Neuron (in vitro differentiated cells): ENCODE measurements at regions not wholly inside any gene's neighbourhood (a gene's known extent, or its start where the extent isn't known, plus 50 kb on each side); places are given as distances from the start of the nearest gene placed in this dataset.

Experiments
- H2AFZ ChIP-seq: one replicate; pipeline ENCODE4 v1.6.1; 2013; ENCODE audit warnings: low read depth, mild to moderate bottlenecking, inconsistent platforms, low read length, moderate library complexity
- H3K27me3 ChIP-seq: one replicate; pipeline ENCODE4 v1.6.1; 2013; ENCODE audit warnings: low read length; ENCODE audit not compliant: insufficient read depth
- H3K36me3 ChIP-seq: one replicate; pipeline ENCODE4 v1.6.1; 2013; ENCODE audit warnings: low read length; ENCODE audit not compliant: insufficient read depth
- H3K4me1 ChIP-seq: one replicate; pipeline ENCODE4 v1.6.1; 2013; ENCODE audit warnings: low read length; ENCODE audit not compliant: insufficient read depth
- H3K4me3 ChIP-seq: 2 replicates; pipeline ENCODE4 v1.5.1; 2013; ENCODE audit warnings: mild to moderate bottlenecking, low read length, moderate library complexity
- H3K9me3 ChIP-seq: one replicate; pipeline ENCODE4 v1.6.1; 2013; ENCODE audit warnings: low read length

DNA sequence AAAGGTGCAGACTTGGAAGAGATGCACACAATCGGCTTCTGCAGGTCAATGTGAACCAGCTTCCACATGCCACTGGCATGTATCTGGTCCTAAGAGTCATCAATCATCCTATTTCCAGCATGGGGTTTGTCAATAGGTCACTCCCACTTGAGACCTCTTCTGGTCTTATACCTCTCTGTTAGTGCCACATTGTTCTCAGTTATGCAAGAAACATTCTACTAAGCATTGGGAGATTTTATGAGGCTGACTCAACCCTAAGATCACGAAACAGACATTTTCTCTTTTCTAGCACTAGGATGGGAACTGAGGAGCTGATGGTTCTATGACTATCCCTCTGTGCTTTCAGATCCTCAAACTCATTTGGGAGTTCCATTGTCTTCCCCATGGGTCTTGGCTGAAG, 581.5 kb upstream of the KLF12 start:
- H3K27me3 ChIP-seq: no peaks in the 10 kb centered on the region
- peaks cover 5% of the 10 kb centered on the region for H3K4me1 ChIP-seq
- no peak overlapping the region for H3K4me3 ChIP-seq
- no peaks in the 10 kb centered on the region for H3K9me3 ChIP-seq
- H3K36me3 ChIP-seq: no peaks in the 10 kb centered on the region
- no peak overlapping the region for H2AFZ ChIP-seq

DNA sequence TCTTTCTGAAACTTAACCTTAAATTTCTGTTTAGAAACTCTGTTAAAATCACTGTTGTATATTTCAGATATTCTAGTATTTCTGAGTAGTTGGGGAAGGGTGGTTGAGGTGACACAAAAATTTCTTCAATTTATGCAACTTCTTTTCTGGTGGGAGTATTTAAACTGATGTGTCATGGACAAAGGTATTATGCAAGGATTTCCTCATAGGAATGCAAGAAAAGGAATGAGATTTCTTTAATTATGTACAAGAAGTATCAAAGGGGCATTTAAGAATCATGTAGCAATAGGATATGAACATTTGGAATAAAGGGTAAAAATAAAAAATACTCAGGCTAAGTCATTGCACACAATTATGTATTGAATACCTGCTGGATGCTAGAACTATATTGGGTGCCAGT, 575.8 kb upstream of the KLF12 start:
- Histone ChIP-seq H2AFZ (no peak overlapping the region), H3K27me3 (no peaks in the 10 kb centered on the region), H3K4me3 (no peak overlapping the region), H3K36me3 (no peaks in the 10 kb centered on the region), H3K9me3 (no peaks in the 10 kb centered on the region), H3K4me1 (peaks cover 5% of the 10 kb centered on the region)

DNA sequence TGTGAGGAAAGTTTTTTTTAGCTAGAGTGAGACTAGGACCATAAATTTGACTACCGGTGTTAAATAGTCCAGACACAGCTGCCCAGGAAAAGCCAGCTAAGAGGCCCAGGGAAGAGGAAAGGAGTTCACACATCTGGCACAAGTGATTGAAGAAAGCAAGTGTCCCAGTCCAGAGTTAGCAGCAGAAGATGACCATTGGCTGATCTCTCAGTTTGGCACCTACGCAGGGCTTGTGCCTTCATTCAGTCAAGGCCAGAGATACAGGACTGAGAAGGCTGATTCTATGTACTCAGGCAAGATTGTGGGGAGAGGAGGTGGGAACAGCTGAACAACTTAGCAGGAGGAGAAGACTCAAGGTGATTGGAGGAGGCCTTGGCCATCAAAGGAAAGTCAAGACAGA, 575.0 kb upstream of the KLF12 start:
- Histone ChIP-seq H3K36me3 (no peaks in the 10 kb centered on the region), H3K9me3 (no peaks in the 10 kb centered on the region), H3K4me3 (no peak overlapping the region), H3K27me3 (no peaks in the 10 kb centered on the region), H2AFZ (no peak overlapping the region), H3K4me1 (peaks cover 5% of the 10 kb centered on the region)

DNA sequence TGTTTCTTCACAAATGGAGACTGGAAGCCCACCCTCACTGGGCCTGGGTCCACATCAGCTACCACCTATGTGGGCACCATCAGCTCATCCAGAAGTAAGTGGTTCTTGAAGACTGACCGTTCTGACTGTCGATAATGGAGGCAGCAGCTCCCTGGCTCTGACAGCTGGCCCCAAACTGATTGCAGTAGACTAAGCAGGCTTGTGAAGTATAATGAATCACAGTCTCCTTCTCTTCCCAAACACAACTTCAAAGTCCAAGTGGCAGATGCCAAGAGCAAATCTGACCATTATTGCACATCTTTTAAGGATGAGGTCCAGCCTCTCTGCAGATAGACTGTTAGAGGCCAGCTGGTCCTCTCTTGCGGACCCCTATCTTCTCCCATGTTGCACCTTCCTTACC, 574.4 kb upstream of the KLF12 start:
- H3K9me3 ChIP-seq: no peaks in the 10 kb centered on the region
- H3K4me1 ChIP-seq: peaks cover 5% of the 10 kb centered on the region
- no peaks in the 10 kb centered on the region for H3K36me3 ChIP-seq

DNA sequence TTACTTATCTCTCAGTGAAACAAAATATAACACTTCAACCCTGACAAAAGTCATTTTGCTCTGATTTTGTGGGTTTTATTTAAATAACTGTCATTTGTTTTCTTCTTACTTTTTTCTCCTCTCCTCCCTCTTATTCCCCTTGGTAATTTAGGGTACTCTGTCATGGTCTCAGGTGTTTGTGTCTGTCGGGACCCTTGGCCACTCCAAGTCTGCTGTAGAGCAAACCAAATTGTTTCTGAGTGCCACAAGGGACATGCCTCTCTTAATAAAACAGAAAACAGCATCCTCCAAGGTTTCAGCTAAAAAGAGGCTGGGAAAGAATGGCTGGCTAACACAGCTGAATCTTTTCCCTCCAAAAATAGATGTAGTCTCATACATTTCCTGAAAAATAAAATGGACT, 573.1 kb upstream of the KLF12 start:
- no peaks in the 10 kb centered on the region for H3K27me3 ChIP-seq

More for the DNA sequence above, 574.4 kb upstream of the KLF12 start:
- no peak overlapping the region for H2AFZ ChIP-seq
- H3K4me3 ChIP-seq: no peak overlapping the region
- no peaks in the 10 kb centered on the region for H3K27me3 ChIP-seq

DNA sequence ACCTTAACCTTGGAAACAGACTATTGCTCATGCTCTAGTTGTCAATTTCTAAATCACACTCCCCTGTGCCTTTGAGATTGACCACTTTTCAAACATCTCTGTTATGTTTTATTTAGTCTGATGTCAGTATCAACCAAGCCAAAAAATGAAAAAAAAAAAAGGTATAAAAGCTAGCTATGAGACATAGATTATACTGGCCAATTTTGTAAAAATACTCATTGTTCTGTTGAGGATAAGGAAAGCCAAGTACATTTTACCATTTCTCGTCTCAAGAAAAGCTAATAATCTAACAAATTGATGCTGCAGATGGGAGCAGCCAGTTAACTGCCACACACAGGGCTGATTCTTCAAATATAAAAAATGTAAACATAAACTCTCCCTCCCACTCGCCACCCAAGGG, 572.6 kb upstream of the KLF12 start:
- peaks cover 5% of the 10 kb centered on the region for H3K4me1 ChIP-seq
- no peak overlapping the region for H3K4me3 ChIP-seq
- no peaks in the 10 kb centered on the region for H3K9me3 ChIP-seq
- no peaks in the 10 kb centered on the region for H3K27me3 ChIP-seq
- no peaks in the 10 kb centered on the region for H3K36me3 ChIP-seq
- no peak overlapping the region for H2AFZ ChIP-seq

More for the DNA sequence above, 573.1 kb upstream of the KLF12 start:
- H3K9me3 ChIP-seq: no peaks in the 10 kb centered on the region
- H3K36me3 ChIP-seq: no peaks in the 10 kb centered on the region
- H3K4me3 ChIP-seq: no peak overlapping the region
- peaks cover 5% of the 10 kb centered on the region for H3K4me1 ChIP-seq
- H2AFZ ChIP-seq: no peak overlapping the region

DNA sequence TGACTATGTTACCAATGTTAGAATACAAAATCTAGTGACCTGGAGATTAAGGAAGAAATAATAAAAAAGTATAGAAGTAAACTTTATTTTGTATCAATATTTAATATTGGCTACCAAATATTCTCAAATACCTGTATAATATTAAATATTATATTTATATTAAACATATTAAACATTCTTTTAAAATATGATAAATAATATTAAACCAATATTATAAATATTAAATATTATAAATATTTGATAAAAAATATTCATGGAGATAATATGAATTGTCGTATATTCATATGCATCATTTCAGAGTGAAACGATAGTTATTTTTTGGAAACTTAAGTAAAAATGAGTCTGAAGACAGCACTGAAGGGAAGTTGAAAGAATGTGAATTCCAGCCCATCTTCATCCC, 571.2 kb upstream of the KLF12 start:
- H3K4me3 ChIP-seq: no peak overlapping the region
- no peak overlapping the region for H2AFZ ChIP-seq

DNA sequence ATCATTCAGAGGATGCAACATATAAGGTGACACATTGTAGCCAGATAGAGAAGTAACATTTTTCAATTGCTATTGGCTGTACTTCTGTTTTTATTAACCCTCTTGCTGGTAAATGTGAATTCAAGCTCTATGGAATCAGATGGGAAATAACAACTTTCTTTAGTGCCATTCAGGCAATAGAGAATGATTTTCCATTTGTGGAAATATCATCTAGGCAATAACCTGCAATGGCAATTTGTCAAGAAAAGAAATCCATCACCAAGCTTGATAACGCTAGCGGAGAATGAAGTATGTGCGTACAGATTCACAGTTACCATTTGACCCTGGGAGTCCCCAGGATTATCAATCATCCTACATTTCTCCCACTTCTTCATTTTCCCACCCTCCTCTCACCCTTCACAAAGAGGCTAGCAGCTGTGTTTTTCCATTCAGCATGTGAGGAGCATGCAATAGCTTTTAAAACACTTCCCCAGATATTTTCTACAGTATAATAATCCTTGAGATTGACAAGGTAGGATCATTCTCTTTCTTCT, 569.7 kb upstream of the KLF12 start:
- no peaks in the 10 kb centered on the region for H3K27me3 ChIP-seq
- no peaks in the 10 kb centered on the region for H3K9me3 ChIP-seq
- H3K4me3 ChIP-seq: no peak overlapping the region
- H2AFZ ChIP-seq: no peak overlapping the region
- no peaks in the 10 kb centered on the region for H3K36me3 ChIP-seq
- H3K4me1 ChIP-seq: no peaks in the 10 kb centered on the region

More for the DNA sequence above, 571.2 kb upstream of the KLF12 start:
- Histone ChIP-seq H3K27me3 (no peaks in the 10 kb centered on the region), H3K9me3 (no peaks in the 10 kb centered on the region), H3K4me1 (no peaks in the 10 kb centered on the region), H3K36me3 (no peaks in the 10 kb centered on the region)

DNA sequence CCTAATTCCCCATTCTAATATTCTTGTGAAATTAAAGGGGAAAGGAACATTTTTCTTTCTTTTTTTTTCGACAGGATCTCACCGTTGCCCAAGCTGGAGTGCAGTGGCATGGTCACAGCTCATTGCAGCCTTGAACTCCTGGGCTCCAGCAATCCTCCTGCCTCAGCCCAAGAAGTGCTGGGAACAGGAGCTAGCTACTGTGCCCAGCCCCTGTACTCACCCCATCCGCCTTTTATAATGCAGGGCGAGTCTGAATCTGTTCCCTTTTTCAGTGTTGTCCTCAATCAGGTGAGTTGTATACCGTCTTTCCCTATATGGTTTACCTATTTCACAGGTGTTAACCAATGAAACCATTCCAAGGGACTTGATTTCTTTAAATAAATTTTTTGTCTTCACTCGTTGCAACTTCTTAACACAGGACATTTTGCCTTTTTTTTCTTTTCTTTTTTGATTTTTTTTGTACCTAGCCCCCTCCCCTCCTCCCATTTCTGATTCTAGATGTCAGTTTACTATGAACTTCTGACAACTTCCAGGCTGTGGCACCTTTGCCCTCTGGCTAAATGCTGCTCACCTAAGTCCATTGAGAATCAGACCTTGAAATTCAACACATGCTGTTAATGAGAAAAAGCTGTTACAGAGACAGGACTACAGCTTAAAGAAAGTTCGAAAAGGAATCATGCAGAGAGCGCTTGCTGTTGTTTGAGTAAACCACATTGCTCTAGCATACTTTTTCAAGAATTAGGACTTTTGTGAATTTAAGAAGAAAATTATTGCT, 562.1 kb upstream of the KLF12 start:
- Histone ChIP-seq H3K4me1 (peaks cover 5% of the 10 kb centered on the region), H3K4me3 (no peak overlapping the region), H3K9me3 (no peaks in the 10 kb centered on the region), H2AFZ (no peak overlapping the region), H3K27me3 (no peaks in the 10 kb centered on the region), H3K36me3 (no peaks in the 10 kb centered on the region)

DNA sequence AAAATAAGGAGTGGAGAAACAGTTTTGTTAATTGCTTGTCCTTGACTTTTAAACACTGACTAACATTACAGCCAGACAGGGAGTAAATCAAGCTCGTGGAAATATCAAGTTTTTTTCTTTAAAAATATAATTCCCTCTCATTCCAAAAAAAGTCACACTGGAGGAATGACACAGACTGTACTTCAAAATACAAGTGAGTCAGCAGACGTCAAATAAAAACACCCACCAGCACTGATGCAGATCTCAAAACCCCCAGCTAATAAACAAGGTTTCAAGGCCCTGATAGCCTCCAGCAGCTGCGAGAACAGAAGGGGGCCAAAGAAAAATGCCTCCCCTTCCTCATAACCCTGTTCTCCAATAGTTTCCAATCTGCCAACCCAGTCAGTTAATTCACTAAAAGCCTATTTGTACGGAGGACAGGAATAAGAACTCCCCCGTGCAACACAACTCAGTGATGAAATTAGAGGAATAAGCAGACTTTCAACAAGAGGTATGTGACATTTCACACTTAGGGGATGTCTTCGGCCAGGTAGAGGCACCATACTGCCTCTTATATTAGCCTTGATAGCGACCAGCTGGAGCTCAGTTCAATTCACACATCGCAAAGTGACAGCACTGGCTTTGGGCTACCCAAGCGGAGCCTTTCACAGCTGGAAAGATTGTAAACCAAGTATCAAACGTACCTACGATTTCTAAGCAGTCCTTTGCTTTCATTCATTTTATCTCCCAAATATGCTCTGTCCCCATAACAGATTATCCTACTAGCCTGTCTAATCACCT, 561.0 kb upstream of the KLF12 start:
- Histone ChIP-seq H3K4me3 (no peak overlapping the region), H3K36me3 (no peaks in the 10 kb centered on the region), H3K27me3 (no peaks in the 10 kb centered on the region), H3K9me3 (no peaks in the 10 kb centered on the region), H3K4me1 (peaks cover 5% of the 10 kb centered on the region), H2AFZ (no peak overlapping the region)

DNA sequence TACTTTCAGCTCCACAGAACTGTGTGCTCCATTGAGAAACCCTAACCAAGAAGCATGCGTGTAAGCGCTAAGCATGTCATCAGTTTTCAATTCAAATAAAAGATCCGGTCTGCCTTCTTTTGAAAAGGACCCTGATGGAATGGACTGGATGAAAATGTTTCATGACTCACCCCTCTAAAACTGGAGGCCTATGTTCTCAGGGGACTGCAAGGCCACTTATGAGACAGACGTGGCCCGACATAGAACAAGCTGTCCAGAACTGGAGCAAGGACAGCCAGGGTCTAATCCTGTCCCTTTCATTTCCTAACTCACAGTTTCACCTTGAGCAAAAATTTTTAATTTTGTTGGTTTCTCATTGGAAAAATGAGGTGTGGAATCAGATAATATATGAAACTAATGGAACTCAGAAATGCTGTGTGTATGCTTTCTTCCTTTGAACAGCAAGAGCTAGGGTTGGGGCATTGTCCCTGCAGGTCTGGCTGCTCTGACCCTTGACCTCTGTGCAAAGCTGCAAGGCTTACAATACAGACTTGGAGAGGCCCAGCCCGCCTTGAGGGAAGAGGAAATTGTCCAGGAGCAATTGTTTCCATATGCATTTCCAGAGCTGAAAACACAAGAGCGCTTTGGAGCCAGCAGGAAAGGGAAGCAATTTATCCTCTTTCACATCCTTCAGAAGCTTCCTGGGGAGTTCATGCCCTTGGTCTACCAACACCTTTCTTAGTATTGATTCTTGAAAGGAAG, 553.4 kb upstream of the KLF12 start:
- Histone ChIP-seq H3K9me3 (no peaks in the 10 kb centered on the region), H3K4me1 (peaks cover 23% of the 10 kb centered on the region), H2AFZ (peak overlapping the region; percentile 30), H3K27me3 (no peaks in the 10 kb centered on the region), H3K36me3 (no peaks in the 10 kb centered on the region), H3K4me3 (peak overlapping the region; percentile 20)

DNA sequence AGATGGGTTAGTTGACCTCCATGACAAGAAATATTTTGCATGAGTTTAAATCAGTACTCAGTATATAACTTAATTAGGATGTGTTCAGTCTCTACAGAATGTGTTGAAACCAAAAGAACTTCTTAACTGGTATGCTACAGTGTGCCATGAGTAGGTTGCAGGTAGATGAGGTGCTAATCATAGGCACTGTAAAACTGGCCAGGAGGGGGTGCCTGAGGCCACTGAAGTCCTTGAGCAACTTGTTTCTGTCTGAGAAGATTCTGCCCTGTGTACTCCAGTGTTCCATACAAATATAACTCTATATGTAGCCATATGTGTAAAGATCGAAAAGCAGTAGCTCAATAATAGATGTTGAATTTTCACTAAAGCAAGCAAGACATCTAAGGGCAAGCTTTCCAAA, 549.2 kb upstream of the KLF12 start:
- H3K36me3 ChIP-seq: no peaks in the 10 kb centered on the region
- H2AFZ ChIP-seq: no peak overlapping the region
- no peaks in the 10 kb centered on the region for H3K27me3 ChIP-seq
- H3K4me3 ChIP-seq: no peak overlapping the region
- peaks cover 15% of the 10 kb centered on the region for H3K4me1 ChIP-seq
- no peaks in the 10 kb centered on the region for H3K9me3 ChIP-seq

DNA sequence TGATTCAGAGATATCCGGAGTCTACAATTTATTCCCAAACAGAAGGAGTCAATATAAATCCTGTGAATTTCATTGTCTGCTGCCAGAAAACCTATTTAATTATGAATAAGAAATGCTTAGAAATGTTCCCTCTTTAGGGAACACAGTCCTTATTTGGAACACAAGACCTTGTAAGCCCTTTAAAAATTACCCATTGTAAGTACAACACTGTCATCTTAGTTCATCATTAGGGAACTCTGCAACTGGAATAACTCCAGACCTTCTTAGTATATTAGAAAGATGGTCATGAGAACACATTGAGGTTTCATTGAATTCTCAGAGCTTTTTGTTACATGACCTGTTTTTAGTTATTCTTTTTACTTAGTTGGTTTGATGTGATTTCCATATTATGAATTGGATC, 548.5 kb upstream of the KLF12 start:
- Histone ChIP-seq H3K9me3 (no peaks in the 10 kb centered on the region), H3K27me3 (no peaks in the 10 kb centered on the region), H3K4me1 (peaks cover 9% of the 10 kb centered on the region), H3K4me3 (no peak overlapping the region), H2AFZ (no peak overlapping the region), H3K36me3 (no peaks in the 10 kb centered on the region)
